ENCODE measurements at regions not wholly inside any gene's neighbourhood (a gene's known extent, or its start where the extent isn't known, plus 50 kb on each side); places are given as distances from the start of the nearest gene placed in this dataset.
"Not testable (repeated sequence)": the region's sequence is repeated elsewhere in the genome, so short reads cannot be mapped to it uniquely, and the experiment has no call there.

DNA sequence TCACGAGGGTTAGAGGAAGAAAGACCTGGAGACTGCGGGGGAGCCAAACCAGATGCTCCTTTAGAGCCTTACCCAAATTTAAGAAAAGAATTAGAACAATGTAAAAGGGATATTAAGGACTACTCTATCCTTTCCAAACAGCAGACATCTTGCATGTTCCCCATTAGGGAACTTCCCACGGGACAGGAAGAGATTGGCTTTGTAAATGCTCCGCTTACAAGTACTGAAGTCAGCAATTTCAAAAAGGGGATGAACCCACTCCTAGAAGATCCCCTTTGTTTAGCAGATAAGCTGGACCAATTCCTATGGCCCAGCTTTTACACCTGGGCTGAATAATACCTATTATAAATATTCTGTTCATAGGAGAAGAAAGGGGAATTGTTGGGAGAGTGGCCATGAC, 74.2 kb downstream of the APOBEC1 start:
- DNase-seq (ENCODE audit: low spot score): no peak

GRCh38 chr12:7590085-7590484, 75.6 kb downstream of the APOBEC1 start:
- DNase-seq (ENCODE audit: low spot score): not testable (repeated sequence)

DNA sequence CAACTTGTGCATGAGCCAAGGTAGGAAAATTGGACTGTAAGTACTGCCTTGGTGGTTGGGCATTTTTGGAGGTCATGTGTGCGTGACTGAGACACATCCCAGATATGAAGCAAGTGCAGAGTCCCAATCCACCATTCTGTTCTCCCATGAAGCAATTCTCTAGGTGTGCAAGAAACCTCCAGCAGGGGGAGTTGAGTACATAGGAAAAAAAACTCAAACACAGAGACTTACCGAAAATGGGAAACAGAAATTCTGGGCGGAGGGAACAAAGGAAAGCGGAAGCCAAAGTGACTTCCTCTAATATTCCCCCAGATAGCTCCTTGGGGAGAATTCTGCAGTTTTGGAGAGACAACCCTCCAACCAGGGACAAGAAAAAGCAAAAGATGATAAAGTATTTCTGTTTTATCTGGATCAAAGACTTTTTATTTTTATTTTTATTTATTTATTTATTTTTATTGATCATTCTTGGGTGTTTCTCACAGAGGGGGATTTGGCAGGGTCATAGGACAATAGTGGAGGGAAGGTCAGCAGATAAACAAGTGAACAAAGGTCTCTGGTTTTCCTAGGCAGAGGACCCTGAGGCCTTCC, 76.9 kb downstream of the APOBEC1 start:
- DNase-seq (ENCODE audit: low spot score): peak; percentile 65

- DNase-seq (ENCODE audit: low spot score): not testable (repeated sequence)
Observed at GRCh38 chr12:7584137-7584536, 80.6 kb upstream of the CD163 start.

DNA sequence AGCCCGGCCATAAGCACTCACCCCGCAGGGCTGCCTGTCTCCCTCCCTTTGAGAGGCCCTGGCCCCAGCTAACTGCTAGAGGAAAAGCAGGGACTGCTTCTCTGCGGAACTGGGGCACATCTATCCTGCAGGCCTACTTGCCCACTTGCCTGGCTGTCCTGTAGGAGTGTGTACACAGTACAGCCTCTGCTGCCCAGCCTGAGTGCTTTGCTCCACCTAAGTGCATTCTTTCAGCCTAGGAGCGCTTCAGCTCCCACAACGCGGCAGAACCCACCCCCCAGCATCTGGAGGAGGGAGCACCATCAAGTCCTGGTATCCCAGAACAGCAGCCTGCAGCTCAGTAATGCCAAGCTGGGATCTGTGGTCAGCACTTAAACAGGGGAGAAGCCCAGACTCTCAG, 79.9 kb upstream of the CD163 start:
- DNase-seq (ENCODE audit: low spot score): no peak

DNA sequence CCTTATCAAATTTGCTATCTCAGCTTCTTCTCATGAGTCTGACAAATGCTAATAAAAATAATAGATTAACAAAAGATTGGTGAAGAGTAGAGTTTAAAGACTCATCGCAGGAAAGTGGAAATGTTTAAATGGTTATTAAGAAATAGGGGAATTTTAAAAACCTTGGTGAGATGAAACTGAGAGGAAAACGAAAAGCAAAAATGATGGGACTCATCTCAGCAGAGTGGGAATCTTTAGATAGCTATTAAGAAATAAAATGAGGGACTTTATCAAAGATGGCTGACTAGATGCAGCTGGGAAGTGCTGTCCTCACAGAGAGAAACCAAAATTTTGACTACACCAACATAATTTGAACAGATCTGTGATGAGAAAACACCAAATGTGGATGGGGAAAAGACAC, 79.2 kb upstream of the CD163 start:
- DNase-seq (ENCODE audit: low spot score): no peak

GRCh38 chr12:7581625-7582024, 78.0 kb upstream of the CD163 start:
- no peak for DNase-seq (ENCODE audit: low spot score)

DNA sequence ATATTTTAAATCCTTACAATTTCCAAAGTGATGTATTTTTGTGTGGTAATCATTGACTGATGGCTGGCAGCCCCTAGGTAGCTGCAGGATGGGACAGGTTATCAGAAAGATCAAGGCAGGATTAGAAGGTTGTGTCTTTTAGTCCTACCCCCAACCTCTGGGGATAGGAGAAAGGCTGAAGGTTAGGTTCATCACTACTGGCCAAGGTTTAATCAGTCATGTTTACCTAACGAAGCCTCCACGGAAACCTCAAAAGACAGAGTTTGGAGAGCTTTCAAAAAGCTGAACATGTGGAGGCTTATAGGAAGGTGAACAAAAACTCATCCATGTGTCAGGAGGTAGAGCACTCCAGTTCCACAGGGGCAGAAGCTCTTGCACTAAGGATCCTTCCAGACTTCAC, 77.5 kb upstream of the CD163 start:
- no peak for DNase-seq (ENCODE audit: low spot score)

- DNase-seq (ENCODE audit: low spot score): no peak
Observed at GRCh38 chr12:7571257-7571656, 67.7 kb upstream of the CD163 start.

GRCh38 chr12:7557227-7557626, 53.6 kb upstream of the CD163 start:
- no peak for DNase-seq (ENCODE audit: low spot score)

GRCh38 chr12:7555752-7556151, 52.2 kb upstream of the CD163 start:
- DNase-seq (ENCODE audit: low spot score): peak; percentile 55

GRCh38 chr12:7554831-7555230, 51.3 kb upstream of the CD163 start:
- DNase-seq (ENCODE audit: low spot score): not testable (repeated sequence)
